ENCODE measurements at regions not wholly inside any gene's neighbourhood (a gene's known extent, or its start where the extent isn't known, plus 50 kb on each side); places are given as distances from the start of the nearest gene placed in this dataset.
"Not testable (repeated sequence)": the region's sequence is repeated elsewhere in the genome, so short reads cannot be mapped to it uniquely, and the experiment has no call there.

DNA sequence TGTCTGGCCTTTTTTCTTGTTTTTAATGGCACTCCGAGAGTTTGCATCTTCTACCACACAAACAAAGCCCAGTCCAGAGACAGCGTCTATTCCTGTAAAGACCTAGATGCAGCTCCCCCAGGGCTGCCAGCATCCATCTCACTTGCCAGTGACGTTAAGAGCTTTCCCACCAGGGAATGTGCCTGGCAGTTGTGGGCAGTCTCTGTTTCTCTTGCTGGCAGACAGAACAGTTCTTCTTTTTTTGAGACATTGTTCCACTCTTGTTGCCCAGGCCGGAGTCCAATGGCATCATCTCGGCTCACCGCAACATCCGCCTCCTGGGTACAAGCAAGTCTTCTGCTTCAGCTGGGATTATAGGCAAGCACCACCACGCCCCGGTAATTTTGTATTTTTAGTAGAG is 93.1 kb upstream of the CCZ1B start:
- not testable (repeated sequence) for TF ChIP-seq CTCF (conservative IDR thresholded peaks at IDR 0.05; ENCODE audit: low read depth, low read length); EZH2 (IDR thresholded peaks at IDR 0.05; ENCODE audit: borderline replicate concordance, low read depth, low read length, poor library complexity, severe bottlenecking)
